GM20000 (cell line): ENCODE measurements at regions not wholly inside any gene's neighbourhood (a gene's known extent, or its start where the extent isn't known, plus 50 kb on each side); places are given as distances from the start of the nearest gene placed in this dataset.

Source experiments
- DNase-seq: peaks from one replicate; pipeline ENCODE4 v3.0.0; 2012; ENCODE audit warnings: low spot score
- TF ChIP-seq, protein P1 (sequence below): IDR thresholded peaks from 2 replicates; pipeline ENCODE4 v1.5.1; 2012; ENCODE audit warnings: mild to moderate bottlenecking, control low read depth; ENCODE audit errors: extremely low read depth, missing control alignments

GRCh38 chr5:89930591-89931392, 478.8 kb downstream of the CETN3 start:
- TF ChIP-seq, protein P1, sequence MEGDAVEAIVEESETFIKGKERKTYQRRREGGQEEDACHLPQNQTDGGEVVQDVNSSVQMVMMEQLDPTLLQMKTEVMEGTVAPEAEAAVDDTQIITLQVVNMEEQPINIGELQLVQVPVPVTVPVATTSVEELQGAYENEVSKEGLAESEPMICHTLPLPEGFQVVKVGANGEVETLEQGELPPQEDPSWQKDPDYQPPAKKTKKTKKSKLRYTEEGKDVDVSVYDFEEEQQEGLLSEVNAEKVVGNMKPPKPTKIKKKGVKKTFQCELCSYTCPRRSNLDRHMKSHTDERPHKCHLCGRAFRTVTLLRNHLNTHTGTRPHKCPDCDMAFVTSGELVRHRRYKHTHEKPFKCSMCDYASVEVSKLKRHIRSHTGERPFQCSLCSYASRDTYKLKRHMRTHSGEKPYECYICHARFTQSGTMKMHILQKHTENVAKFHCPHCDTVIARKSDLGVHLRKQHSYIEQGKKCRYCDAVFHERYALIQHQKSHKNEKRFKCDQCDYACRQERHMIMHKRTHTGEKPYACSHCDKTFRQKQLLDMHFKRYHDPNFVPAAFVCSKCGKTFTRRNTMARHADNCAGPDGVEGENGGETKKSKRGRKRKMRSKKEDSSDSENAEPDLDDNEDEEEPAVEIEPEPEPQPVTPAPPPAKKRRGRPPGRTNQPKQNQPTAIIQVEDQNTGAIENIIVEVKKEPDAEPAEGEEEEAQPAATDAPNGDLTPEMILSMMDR, result no peak
- DNase-seq, result peak; percentile 6

- TF ChIP-seq, protein P1, result no peak
- no peak for DNase-seq
Measured at GRCh38 chr5:89929834-89930233, 479.7 kb downstream of the CETN3 start.

DNA sequence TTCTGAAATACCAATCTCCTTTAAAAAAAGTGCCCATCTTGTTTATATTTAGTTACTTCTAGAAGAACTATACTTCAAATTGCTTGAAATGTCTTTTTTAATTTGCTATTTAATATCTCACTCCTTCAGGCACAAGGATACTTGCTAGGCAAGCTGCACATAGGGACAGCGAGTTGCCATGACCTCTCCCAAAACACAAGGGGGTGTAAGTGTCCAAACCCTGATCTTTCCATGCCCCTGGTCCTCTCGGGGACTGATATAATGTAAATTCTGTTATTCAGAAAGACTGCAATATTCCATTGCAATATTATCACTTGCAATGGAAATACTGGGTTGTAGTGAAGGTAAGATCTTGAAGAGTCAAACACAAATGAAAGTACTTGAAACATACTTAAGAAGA, 480.4 kb downstream of the CETN3 start:
- no peak for DNase-seq
- TF ChIP-seq, protein P1, result no peak

DNA sequence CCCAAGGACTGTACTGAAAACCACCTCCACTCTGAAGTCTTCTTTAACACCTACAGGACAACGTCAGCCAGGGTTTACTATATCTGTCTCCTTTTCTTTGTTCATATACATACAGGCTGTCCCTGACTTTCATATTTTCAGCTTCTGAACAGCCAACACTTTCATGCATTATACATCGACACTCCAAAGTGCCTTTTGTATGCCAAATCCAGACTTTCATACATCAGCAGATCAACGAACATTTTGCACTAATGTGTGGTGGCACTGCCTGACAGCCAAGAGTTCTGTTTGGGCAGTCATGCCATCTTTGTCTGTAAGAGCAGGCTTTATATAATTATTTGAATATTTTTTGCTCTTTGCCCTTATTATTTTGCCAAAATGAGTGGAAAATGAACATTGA, 487.4 kb downstream of the CETN3 start:
- no peak for DNase-seq
- TF ChIP-seq, protein P1, result no peak

- TF ChIP-seq, protein P1, result no peak
- DNase-seq, result no peak
Measured at GRCh38 chr5:89917112-89917511, 492.4 kb downstream of the CETN3 start.

- TF ChIP-seq, protein P1, result no peak
Measured at GRCh38 chr5:89916131-89916530, 493.4 kb downstream of the CETN3 start.

GRCh38 chr5:89908876-89909275, 500.7 kb downstream of the CETN3 start:
- TF ChIP-seq, protein P1, result no peak
- DNase-seq, result no peak

More at GRCh38 chr5:89916131-89916530, 493.4 kb downstream of the CETN3 start:
- no peak for DNase-seq
